Panc1 (cell line): ENCODE measurements at regions not wholly inside any gene's neighbourhood (a gene's known extent, or its start where the extent isn't known, plus 50 kb on each side); places are given as distances from the start of the nearest gene placed in this dataset.

Experiments
- ATAC-seq: fragments of 200-7000 bp; cut with Tn5 transposase; 2 replicates; pipeline ENCODE4 v1.9.1; 2020; ENCODE audit warnings: mild to moderate bottlenecking, moderate library complexity
- BruUV-seq: library from RNA; stranded (reverse); fragments of 400-500 nt; replicated peaks from 2 replicates; lab custom pipeline; 2021; lab: Mats Ljungman, UMichigan
- CTCF ChIA-PET: fragments of 300-600 bp; sonication (Branson Sonifier 250); formaldehyde crosslinking; loops from one replicate; lab custom pipeline; 2022; ENCODE audit warnings: antibody characterized with exemption; lab: Charles Lee
- POLR2A ChIA-PET: fragments of 300-600 bp; sonication (Branson Sonifier 250); formaldehyde crosslinking; loops from one replicate; lab custom pipeline; 2022; ENCODE audit warnings: antibody characterized with exemption; lab: Charles Lee
- DNase-seq: peaks from one replicate; pipeline ENCODE4 v3.0.0-alpha.2; 2010; ENCODE audit warnings: low read depth, low spot score
- H3K27ac ChIP-seq: 2 replicates; pipeline ENCODE4 v1.5.1; 2011; ENCODE audit warnings: mild to moderate bottlenecking, low read length, inconsistent platforms
- H3K27me3 ChIP-seq: fragments of 200-500 bp; sonication (Bioruptor generic); 2 replicates; pipeline ENCODE4 v1.6.0; 2014; ENCODE audit warnings: low read length, inconsistent platforms; ENCODE audit not compliant: control insufficient read depth, insufficient read depth
- H3K36me3 ChIP-seq: fragments of 200-500 bp; sonication (Bioruptor generic); 2 replicates; pipeline ENCODE4 v1.5.1; 2014; ENCODE audit warnings: inconsistent platforms, mild to moderate bottlenecking, low read length, moderate library complexity; ENCODE audit not compliant: control insufficient read depth, insufficient read depth
- H3K4me1 ChIP-seq: 2 replicates; pipeline ENCODE4 v1.5.1; 2011; ENCODE audit warnings: inconsistent platforms, mild to moderate bottlenecking, low read length, moderate library complexity; ENCODE audit not compliant: control insufficient read depth, insufficient read depth
- H3K4me3 ChIP-seq, 2 experiments: 2 replicates each; pipeline ENCODE4 v1.5.1; 2011 to 2012; ENCODE audit warnings: low read depth in 2 of 2, low read length in 2 of 2, mild to moderate bottlenecking in 2 of 2, inconsistent platforms in 1 of 2, moderate library complexity in 1 of 2
- H3K9me3 ChIP-seq: fragments of 200-500 bp; sonication (Bioruptor generic); 2 replicates; pipeline ENCODE4 v1.5.1; 2014; ENCODE audit warnings: low read depth, mild to moderate bottlenecking, inconsistent platforms, low read length, moderate library complexity; ENCODE audit not compliant: control insufficient read depth, insufficient read depth
- POLR2AphosphoS5 ChIP-seq: IDR thresholded peaks from 2 replicates; pipeline ENCODE4 v1.6.1; 2012; ENCODE audit warnings: mild to moderate bottlenecking, low read depth, low read length, moderate library complexity
- SIN3A ChIP-seq: IDR thresholded peaks from 2 replicates; pipeline ENCODE4 v1.6.1; 2012; ENCODE audit warnings: low read depth, mild to moderate bottlenecking, low read length, moderate library complexity, borderline replicate concordance; ENCODE audit not compliant: insufficient read depth
- TCF7L2 ChIP-seq: IDR thresholded peaks from 2 replicates; pipeline ENCODE4 v1.6.1; 2011; ENCODE audit warnings: mild to moderate bottlenecking, low read depth, low read length, inconsistent platforms
- in situ Hi-C: cut with HindIII; loops from 2 replicates; pipeline ENCODE4 v1.10.0; 2016; ENCODE audit warnings: low sequenced_read_pairs, low pct_unique_long_range_greater_than_20kb
- intact Hi-C: fragments of 100-400 bp; cut with micrococcal nuclease; formaldehyde crosslinking; loops from one replicate; pipeline ENCODE4 v1.10.0; 2022; ENCODE audit not compliant: unreplicated experiment
- TF ChIP-seq, protein P1 (sequence below), 2 experiments: IDR thresholded peaks; 2 replicates each; pipeline ENCODE4 v1.6.1; 2011 to 2012; ENCODE audit warnings: low read depth in 2 of 2, control low read depth in 1 of 2, low read length in 1 of 2, mild to moderate bottlenecking in 1 of 2, moderate library complexity in 1 of 2; ENCODE audit not compliant: insufficient read depth in 1 of 2
- TF ChIP-seq, protein P2 (sequence below): fragments of 450-650 bp; IDR thresholded peaks from 2 replicates; pipeline ENCODE4 v1.5.1; 2017; ENCODE audit warnings: mild to moderate bottlenecking

DNA sequence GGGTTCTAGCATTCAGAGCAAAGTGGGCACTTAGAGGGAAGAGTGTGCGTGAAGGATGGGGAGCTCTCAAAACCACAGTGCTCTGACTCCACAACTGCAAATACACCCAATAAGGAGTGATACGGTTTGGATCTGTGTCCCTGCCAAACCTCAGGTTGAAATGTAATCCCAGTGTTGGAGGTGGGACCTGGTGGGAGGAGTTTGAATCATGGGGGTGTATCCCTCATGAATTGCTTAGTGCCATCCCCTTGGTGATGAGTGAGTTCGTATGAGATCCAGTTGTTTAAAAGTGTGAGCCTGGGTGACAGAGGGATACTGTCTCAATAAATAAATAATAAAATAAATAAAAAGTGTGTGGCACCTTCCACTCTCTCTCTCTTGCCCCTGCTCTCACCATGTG lies 50.3 kb upstream of the CCDC85A start:
- no TSS peak for BruUV-seq
- Histone ChIP-seq H3K4me1 (no peaks in the 10 kb centered on the region), H3K4me3 (no peak overlapping the region), H3K36me3 (no peaks in the 10 kb centered on the region), H3K9me3 (no peaks in the 10 kb centered on the region), H3K27ac (no peak overlapping the region), H3K27me3 (no peaks in the 10 kb centered on the region; the same call in 1 of the 2 replicates)
- DNase-seq = no peak
- no peak for TF ChIP-seq SIN3A
- TF ChIP-seq, protein P1, sequence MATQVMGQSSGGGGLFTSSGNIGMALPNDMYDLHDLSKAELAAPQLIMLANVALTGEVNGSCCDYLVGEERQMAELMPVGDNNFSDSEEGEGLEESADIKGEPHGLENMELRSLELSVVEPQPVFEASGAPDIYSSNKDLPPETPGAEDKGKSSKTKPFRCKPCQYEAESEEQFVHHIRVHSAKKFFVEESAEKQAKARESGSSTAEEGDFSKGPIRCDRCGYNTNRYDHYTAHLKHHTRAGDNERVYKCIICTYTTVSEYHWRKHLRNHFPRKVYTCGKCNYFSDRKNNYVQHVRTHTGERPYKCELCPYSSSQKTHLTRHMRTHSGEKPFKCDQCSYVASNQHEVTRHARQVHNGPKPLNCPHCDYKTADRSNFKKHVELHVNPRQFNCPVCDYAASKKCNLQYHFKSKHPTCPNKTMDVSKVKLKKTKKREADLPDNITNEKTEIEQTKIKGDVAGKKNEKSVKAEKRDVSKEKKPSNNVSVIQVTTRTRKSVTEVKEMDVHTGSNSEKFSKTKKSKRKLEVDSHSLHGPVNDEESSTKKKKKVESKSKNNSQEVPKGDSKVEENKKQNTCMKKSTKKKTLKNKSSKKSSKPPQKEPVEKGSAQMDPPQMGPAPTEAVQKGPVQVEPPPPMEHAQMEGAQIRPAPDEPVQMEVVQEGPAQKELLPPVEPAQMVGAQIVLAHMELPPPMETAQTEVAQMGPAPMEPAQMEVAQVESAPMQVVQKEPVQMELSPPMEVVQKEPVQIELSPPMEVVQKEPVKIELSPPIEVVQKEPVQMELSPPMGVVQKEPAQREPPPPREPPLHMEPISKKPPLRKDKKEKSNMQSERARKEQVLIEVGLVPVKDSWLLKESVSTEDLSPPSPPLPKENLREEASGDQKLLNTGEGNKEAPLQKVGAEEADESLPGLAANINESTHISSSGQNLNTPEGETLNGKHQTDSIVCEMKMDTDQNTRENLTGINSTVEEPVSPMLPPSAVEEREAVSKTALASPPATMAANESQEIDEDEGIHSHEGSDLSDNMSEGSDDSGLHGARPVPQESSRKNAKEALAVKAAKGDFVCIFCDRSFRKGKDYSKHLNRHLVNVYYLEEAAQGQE (IDR thresholded peaks at IDR 0.05; ENCODE audit: insufficient read depth in 1 of 2, low read depth in 2 of 2, low read length in 1 of 2) = no peak
- TF ChIP-seq, protein P2, sequence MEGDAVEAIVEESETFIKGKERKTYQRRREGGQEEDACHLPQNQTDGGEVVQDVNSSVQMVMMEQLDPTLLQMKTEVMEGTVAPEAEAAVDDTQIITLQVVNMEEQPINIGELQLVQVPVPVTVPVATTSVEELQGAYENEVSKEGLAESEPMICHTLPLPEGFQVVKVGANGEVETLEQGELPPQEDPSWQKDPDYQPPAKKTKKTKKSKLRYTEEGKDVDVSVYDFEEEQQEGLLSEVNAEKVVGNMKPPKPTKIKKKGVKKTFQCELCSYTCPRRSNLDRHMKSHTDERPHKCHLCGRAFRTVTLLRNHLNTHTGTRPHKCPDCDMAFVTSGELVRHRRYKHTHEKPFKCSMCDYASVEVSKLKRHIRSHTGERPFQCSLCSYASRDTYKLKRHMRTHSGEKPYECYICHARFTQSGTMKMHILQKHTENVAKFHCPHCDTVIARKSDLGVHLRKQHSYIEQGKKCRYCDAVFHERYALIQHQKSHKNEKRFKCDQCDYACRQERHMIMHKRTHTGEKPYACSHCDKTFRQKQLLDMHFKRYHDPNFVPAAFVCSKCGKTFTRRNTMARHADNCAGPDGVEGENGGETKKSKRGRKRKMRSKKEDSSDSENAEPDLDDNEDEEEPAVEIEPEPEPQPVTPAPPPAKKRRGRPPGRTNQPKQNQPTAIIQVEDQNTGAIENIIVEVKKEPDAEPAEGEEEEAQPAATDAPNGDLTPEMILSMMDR = no peak
- intact Hi-C loops = loop anchor here (2.0 kb wide), 1 partner anchor 415 kb away; no protein-coding TSS in a partner anchor
- in situ Hi-C loops = no loop called here
- ChIA-PET POLR2A (no interaction called here), CTCF (no interaction called here)
- no peak for ATAC-seq

DNA sequence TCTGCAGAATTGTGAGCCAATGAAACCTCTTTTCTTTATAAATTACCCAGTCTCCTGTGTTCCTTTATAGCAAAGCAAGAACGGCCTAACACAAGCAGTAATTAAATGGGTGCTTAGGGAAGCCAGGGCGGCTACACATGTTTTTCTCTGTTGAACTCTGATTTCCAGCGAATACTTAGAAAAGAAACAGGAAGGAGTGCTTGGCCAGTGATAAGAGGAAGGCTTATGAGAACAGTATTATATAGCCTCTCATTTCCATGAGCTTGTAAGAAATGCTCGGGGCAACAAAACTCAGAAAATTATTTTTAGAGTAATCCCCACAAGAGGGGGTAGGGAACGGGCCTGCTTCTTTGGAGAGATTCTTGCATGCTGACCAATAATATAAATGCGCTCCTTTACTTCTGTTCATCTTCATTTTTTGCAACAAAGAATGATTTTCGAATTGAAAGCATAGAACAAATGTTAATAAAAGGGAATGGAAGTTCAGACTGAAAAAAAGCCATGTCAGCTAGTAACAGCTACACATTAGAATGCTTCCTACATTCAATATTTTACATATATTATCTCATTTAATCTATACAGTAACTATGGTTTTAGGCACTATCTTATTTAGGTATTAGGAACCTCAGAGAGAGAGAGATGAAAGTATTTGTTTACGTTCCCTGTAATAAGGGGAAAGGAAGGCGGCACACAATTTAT lies 49.7 kb upstream of the CCDC85A start:
- no peaks in the 10 kb centered on the region for H3K36me3 ChIP-seq
- no TSS peak for BruUV-seq
- ChIA-PET CTCF (no interaction called here), POLR2A (no interaction called here)
- DNase-seq = no peak
- H3K27me3 ChIP-seq = no peaks in the 10 kb centered on the region; the same call in 1 of the 2 replicates
- TF ChIP-seq TCF7L2 (no peak), SIN3A (no peak), POLR2AphosphoS5 (no peak)
- TF ChIP-seq, protein P2 = no peak
- TF ChIP-seq, protein P1 (IDR thresholded peaks at IDR 0.05; ENCODE audit: insufficient read depth in 1 of 2, low read depth in 2 of 2, low read length in 1 of 2) = no peak
- H3K4me3 ChIP-seq = no peak overlapping the region
- H3K27ac ChIP-seq = no peak overlapping the region
- no peak for ATAC-seq
- no peaks in the 10 kb centered on the region for H3K4me1 ChIP-seq
- intact Hi-C loops = loop anchor here (2.0 kb wide), 1 partner anchor 415 kb away; no protein-coding TSS in a partner anchor
- H3K9me3 ChIP-seq = no peaks in the 10 kb centered on the region
- in situ Hi-C loops = no loop called here
